ENCODE measurements at regions not wholly inside any gene's neighbourhood (a gene's known extent, or its start where the extent isn't known, plus 50 kb on each side); places are given as distances from the start of the nearest gene placed in this dataset.

DNA sequence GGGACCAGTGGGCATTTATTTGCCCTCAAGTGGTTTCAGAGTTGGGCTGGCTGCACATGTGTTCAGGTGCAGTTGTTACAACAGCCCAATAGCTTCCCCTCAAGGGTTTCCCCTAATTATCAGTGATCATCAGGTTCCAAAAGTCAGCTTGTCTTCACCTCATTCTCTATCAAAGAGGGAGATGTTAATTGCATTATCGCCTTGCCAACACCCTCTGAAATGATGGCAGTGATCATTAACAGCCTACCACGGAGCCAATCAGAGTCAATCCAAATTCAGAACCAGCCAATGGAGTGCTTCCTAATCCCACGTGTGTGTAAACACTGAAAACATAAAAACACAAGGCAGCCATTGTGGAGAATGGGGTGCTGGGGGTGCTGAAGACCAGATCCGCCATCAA is 248.4 kb upstream of the ZNF507 start:
- TF ChIP-seq, protein P1, sequence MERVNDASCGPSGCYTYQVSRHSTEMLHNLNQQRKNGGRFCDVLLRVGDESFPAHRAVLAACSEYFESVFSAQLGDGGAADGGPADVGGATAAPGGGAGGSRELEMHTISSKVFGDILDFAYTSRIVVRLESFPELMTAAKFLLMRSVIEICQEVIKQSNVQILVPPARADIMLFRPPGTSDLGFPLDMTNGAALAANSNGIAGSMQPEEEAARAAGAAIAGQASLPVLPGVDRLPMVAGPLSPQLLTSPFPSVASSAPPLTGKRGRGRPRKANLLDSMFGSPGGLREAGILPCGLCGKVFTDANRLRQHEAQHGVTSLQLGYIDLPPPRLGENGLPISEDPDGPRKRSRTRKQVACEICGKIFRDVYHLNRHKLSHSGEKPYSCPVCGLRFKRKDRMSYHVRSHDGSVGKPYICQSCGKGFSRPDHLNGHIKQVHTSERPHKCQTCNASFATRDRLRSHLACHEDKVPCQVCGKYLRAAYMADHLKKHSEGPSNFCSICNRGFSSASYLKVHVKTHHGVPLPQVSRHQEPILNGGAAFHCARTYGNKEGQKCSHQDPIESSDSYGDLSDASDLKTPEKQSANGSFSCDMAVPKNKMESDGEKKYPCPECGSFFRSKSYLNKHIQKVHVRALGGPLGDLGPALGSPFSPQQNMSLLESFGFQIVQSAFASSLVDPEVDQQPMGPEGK (CRISPR knock-in tag; IDR thresholded peaks at IDR 0.05; ENCODE audit: borderline replicate concordance) = no peak
- TF ChIP-seq, protein P2, sequence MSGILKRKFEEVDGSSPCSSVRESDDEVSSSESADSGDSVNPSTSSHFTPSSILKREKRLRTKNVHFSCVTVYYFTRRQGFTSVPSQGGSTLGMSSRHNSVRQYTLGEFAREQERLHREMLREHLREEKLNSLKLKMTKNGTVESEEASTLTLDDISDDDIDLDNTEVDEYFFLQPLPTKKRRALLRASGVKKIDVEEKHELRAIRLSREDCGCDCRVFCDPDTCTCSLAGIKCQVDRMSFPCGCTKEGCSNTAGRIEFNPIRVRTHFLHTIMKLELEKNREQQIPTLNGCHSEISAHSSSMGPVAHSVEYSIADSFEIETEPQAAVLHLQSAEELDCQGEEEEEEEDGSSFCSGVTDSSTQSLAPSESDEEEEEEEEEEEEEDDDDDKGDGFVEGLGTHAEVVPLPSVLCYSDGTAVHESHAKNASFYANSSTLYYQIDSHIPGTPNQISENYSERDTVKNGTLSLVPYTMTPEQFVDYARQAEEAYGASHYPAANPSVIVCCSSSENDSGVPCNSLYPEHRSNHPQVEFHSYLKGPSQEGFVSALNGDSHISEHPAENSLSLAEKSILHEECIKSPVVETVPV (CRISPR knock-in tag; IDR thresholded peaks at IDR 0.05) = no peak
- TF ChIP-seq ESRRG (CRISPR knock-in tag; IDR thresholded peaks at IDR 0.05) = no peak
- no peak for TF ChIP-seq ISL1 (CRISPR knock-in tag; IDR thresholded peaks at IDR 0.05)
- no peak for TF ChIP-seq ARNTL (CRISPR knock-in tag; IDR thresholded peaks at IDR 0.05; ENCODE audit: borderline replicate concordance, low read depth)
- no peak for TF ChIP-seq ZFP3 (CRISPR knock-in tag; IDR thresholded peaks at IDR 0.05)
- TF ChIP-seq OSR1 (CRISPR knock-in tag; IDR thresholded peaks at IDR 0.05) = no peak
- TF ChIP-seq PPARA (CRISPR knock-in tag; IDR thresholded peaks at IDR 0.05; ENCODE audit: borderline replicate concordance) = no peak
- no peak for TF ChIP-seq TCF4 (CRISPR knock-in tag; IDR thresholded peaks at IDR 0.05; ENCODE audit: borderline replicate concordance)
- TF ChIP-seq RARB (CRISPR knock-in tag; IDR thresholded peaks at IDR 0.05) = no peak
- no peak for TF ChIP-seq SNAI2 (CRISPR knock-in tag; IDR thresholded peaks at IDR 0.05)
- TF ChIP-seq TOX (CRISPR knock-in tag; IDR thresholded peaks at IDR 0.05; ENCODE audit: borderline replicate concordance) = no peak
- TF ChIP-seq, protein P3, sequence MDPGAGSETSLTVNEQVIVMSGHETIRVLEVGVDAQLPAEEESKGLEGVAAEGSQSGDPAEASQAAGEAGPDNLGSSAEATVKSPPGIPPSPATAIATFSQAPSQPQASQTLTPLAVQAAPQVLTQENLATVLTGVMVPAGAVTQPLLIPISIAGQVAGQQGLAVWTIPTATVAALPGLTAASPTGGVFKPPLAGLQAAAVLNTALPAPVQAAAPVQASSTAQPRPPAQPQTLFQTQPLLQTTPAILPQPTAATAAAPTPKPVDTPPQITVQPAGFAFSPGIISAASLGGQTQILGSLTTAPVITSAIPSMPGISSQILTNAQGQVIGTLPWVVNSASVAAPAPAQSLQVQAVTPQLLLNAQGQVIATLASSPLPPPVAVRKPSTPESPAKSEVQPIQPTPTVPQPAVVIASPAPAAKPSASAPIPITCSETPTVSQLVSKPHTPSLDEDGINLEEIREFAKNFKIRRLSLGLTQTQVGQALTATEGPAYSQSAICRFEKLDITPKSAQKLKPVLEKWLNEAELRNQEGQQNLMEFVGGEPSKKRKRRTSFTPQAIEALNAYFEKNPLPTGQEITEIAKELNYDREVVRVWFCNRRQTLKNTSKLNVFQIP (CRISPR knock-in tag; IDR thresholded peaks at IDR 0.05; ENCODE audit: borderline replicate concordance, low read depth) = no peak
- TF ChIP-seq CREB5 (CRISPR knock-in tag; IDR thresholded peaks at IDR 0.05; ENCODE audit: low read depth) = no peak
